Kidney epithelial cell (primary cell): ENCODE measurements at regions not wholly inside any gene's neighbourhood (a gene's known extent, or its start where the extent isn't known, plus 50 kb on each side); places are given as distances from the start of the nearest gene placed in this dataset.

Experiments
- DNase-seq: peaks from one replicate; pipeline ENCODE4 v3.0.0-alpha.2; 2010; ENCODE audit warnings: low read depth
- H3K27me3 ChIP-seq: 2 replicates; pipeline ENCODE4 v1.6.0; 2011; ENCODE audit warnings: low read length; ENCODE audit not compliant: control insufficient read depth, insufficient read depth
- H3K36me3 ChIP-seq: 2 replicates; pipeline ENCODE4 v1.5.1; 2011; ENCODE audit warnings: low read length; ENCODE audit not compliant: control insufficient read depth, insufficient read depth
- H3K4me3 ChIP-seq: 2 replicates; pipeline ENCODE4 v1.5.1; 2011; ENCODE audit warnings: low read depth, mild to moderate bottlenecking, control low read depth, low read length
- TF ChIP-seq, protein P1 (sequence below): IDR thresholded peaks from 2 replicates; pipeline ENCODE4 v1.5.1; 2011; ENCODE audit warnings: mild to moderate bottlenecking, moderate library complexity, low read length, control low read depth, inconsistent platforms; ENCODE audit not compliant: insufficient read depth, poor library complexity, severe bottlenecking

DNA sequence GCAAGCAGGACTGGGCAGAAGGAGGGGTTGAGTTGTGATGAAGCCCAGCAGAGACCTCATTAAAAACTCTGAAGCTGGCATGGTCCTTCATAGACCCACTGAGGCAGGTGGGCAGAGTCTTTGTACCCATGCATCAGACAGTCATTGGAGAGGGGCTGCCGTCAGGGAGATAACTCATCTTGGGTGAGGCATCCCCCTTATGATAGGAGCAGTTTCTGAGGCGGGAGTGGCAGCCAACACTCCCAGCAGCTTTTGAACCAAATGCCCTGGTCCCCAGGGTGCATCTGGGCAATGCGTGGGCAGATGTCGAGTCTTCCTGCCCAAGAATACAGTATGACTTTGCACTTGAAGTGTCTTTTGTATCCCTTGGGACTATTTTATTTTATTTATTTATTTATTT is 68.1 kb downstream of the HTR5A start:
- H3K27me3 ChIP-seq, result no peaks in the 10 kb centered on the region
- H3K36me3 ChIP-seq, result no peaks in the 10 kb centered on the region
- no peak overlapping the region for H3K4me3 ChIP-seq
- no peak for DNase-seq
- TF ChIP-seq, protein P1, sequence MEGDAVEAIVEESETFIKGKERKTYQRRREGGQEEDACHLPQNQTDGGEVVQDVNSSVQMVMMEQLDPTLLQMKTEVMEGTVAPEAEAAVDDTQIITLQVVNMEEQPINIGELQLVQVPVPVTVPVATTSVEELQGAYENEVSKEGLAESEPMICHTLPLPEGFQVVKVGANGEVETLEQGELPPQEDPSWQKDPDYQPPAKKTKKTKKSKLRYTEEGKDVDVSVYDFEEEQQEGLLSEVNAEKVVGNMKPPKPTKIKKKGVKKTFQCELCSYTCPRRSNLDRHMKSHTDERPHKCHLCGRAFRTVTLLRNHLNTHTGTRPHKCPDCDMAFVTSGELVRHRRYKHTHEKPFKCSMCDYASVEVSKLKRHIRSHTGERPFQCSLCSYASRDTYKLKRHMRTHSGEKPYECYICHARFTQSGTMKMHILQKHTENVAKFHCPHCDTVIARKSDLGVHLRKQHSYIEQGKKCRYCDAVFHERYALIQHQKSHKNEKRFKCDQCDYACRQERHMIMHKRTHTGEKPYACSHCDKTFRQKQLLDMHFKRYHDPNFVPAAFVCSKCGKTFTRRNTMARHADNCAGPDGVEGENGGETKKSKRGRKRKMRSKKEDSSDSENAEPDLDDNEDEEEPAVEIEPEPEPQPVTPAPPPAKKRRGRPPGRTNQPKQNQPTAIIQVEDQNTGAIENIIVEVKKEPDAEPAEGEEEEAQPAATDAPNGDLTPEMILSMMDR, result no peak

DNA sequence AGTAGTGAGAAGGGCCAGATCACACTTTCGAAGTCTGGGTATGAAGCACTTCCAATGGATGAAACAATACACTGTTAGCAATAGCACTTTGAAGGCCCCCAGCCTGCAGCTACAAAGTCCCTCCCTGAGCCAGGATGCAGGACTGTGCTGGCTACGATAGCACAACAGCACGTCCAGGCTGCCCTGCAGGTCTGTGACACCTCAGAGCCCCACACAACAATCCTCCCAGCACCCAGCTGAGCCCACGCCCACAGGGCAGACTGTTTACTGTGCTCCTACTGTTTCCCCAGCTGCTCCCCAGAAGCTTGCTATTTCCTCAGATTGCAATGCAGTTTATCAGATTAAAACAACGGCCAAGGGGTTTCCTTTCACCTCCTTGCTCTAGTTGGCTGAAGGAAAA is 71.4 kb downstream of the HTR5A start:
- H3K27me3 ChIP-seq, result no peaks in the 10 kb centered on the region
- H3K36me3 ChIP-seq, result no peaks in the 10 kb centered on the region
- TF ChIP-seq, protein P1, result no peak

DNA sequence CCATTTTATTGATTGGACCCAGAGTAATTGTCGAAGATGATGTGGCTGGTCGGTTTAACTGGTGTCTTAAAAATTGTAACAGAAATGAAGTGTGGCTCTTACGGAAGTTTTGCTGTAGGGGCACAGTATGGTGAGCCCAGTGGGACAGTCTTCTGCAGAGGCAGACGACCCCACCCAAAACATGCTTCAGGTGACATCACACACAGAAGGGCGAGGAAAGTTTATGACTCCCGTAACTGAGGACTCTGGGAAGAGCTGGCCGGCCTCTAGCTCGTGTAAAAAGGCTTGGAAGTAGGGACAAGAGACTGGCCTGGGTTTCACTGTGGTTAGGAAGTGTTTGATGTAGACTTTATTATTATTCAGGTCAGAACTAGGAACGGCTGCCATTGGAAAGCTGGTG is 73.3 kb downstream of the HTR5A start:
- TF ChIP-seq, protein P1, result no peak
- H3K27me3 ChIP-seq, result no peaks in the 10 kb centered on the region
- no peak for DNase-seq

More for the DNA sequence above, 71.4 kb downstream of the HTR5A start:
- DNase-seq, result no peak
- H3K4me3 ChIP-seq, result no peak overlapping the region

DNA sequence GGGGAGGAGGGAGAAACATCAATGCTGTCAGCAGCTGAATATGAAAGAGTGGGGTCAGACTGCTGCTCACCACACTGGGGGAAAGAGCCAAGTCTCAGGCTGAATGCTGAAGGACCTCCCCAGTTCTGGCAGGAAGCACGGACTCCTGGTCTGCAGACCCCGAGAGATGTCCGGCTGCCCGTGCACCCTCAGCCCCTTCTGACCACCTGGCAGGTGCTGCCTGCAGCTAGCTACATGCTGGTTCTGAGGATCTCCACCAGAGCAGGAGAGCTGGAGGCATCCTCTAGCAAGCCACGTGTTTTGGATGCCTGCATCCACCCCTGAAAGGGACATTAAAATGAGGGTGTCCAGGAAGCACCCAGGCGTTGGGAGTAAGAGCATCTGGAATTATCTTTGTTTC is 74.2 kb downstream of the HTR5A start:
- Histone ChIP-seq H3K36me3 (no peaks in the 10 kb centered on the region), H3K4me3 (no peak overlapping the region), H3K27me3 (no peaks in the 10 kb centered on the region)
- TF ChIP-seq, protein P1, result no peak
- DNase-seq, result no peak

More for the DNA sequence above, 73.3 kb downstream of the HTR5A start:
- H3K4me3 ChIP-seq, result no peak overlapping the region
- H3K36me3 ChIP-seq, result no peaks in the 10 kb centered on the region

DNA sequence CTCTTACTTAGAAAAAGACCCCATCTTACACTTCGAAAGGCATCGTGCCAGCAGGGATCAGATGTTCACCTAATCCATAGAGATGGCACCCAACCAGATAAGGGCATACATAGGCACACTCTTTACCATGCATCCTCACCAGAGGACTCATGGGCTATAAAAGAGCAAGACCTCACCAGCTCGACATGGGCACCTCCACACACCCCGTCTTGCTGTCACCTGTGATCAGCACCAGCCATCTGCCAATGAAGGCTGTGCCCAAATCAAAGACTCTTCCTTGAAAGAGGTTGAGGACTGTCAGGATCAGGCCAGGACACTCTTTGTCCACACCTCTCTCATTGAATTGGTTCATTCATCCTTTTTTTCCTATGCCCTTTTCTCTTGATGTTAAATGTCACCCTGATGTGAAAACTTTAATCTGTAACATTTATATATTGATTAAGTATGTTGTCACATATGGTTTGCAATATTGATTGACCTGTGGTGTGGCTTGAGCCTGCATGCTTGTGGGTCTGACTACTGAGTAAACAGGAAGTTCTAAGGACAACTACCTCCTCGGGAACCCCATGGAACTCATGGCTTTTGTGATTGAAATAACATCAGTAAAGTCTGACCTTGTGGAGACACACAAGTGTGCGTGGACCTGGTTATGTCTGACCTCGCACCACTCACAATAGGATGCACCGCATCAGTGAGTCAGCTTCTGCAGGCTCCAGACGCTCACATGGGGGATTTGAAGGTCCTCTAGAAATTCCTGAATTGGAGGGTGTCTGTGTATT is 75.5 kb downstream of the HTR5A start:
- DNase-seq, result no peak
- no peaks in the 10 kb centered on the region for H3K27me3 ChIP-seq

More for the DNA sequence above, 75.5 kb downstream of the HTR5A start:
- no peak overlapping the region for H3K4me3 ChIP-seq
- TF ChIP-seq, protein P1, result no peak
- no peaks in the 10 kb centered on the region for H3K36me3 ChIP-seq
